Stimulated activated CD4-positive, alpha-beta T cell treated with anti-CD3 and anti-CD28 coated beads, Interleukin-15, amount 100 ng/mL, for 1 hour (primary cell): ENCODE measurements at regions not wholly inside any gene's neighbourhood (a gene's known extent, or its start where the extent isn't known, plus 50 kb on each side); places are given as distances from the start of the nearest gene placed in this dataset.
"Not testable (repeated sequence)": the region's sequence is repeated elsewhere in the genome, so short reads cannot be mapped to it uniquely, and the experiment has no call there.

Experiments used
- DNase-seq, 2 donors: peaks; one replicate each; pipeline ENCODE4 v3.0.0-alpha.2; 2020; ENCODE audit warnings: low read depth in 1 of 2, low spot score in 1 of 2

DNA sequence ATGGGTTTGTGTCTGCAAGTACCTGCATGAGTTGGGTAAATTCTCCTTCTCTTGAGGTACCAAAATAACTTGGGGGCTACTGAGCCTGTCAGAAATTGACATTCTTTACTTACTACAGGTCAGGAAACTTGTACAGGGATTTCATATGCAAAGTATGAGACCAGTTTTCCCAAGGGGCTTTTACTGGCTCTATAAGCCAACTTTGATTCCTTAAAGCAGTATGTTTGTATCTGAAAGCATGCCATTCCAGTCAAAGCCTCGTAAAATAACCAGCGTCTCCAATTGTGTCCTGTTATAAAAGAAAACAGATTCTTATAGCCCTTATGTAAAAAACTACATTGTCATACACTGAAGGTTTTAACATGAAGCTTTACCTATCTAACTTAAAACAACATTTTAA, 90.2 kb downstream of the ZNF467 start:
- no peak for DNase-seq

GRCh38 chr7:149682038-149682437, 91.3 kb downstream of the ZNF467 start:
- DNase-seq, result no peak

GRCh38 chr7:149681274-149681673, 92.1 kb downstream of the ZNF467 start:
- DNase-seq, result no peak

DNA sequence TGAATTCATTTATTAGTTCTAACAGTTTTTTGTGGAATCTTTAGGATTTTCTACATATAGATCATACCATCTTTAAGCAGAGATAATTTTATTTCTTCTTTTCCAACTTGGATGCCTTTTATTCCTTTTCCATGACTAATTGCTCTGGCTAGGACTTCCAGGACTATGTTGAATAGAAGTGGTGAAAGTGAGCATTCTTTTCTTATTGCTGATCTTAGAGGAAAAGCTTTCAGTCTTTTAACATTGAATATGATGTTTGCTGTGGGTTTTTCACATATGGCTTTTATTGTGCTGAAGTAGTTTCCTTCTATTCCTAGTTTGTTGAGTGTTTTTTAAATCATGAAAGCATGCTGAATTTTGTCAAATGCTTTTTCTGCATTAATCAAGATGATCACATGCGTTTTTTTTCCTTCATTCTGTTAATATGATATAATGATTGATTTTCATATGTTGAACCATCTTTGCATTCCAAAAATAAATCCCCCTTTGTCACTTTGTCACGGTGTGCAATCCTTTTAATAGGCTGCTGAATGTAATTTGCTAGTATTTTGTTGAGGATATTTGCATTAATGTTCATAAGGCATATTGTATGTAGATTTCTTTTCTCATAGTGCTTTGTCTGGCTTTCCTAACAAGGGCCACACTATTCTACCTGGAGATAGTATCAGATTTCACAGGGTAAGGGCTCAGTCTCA, 92.9 kb downstream of the ZNF467 start:
- no peak for DNase-seq

GRCh38 chr7:149674728-149675385, 98.5 kb downstream of the ZNF467 start:
- not testable (repeated sequence) for DNase-seq

DNA sequence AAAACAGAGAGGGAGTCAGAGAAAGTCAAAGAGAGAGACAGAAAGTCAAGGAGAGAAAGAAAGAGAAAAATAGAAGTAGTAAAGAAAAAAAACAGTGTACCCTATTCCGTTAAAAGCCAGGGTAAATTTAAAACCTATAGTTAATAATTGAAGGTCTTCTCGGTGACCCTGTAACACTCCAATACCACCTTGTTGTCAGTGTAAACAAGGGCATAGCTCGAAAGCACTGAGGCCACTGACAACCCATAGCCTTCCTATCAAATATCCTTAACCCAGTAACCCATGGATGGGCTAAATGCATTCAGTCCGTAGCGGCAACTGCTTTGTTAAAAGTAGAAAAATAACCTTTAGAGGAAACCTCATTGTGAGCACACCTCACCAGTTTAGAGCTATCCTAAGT, 100.4 kb downstream of the ZNF467 start:
- no peak for DNase-seq

- DNase-seq, result no peak
Observed at GRCh38 chr7:149670288-149670687, 103.1 kb downstream of the ZNF467 start.

DNA sequence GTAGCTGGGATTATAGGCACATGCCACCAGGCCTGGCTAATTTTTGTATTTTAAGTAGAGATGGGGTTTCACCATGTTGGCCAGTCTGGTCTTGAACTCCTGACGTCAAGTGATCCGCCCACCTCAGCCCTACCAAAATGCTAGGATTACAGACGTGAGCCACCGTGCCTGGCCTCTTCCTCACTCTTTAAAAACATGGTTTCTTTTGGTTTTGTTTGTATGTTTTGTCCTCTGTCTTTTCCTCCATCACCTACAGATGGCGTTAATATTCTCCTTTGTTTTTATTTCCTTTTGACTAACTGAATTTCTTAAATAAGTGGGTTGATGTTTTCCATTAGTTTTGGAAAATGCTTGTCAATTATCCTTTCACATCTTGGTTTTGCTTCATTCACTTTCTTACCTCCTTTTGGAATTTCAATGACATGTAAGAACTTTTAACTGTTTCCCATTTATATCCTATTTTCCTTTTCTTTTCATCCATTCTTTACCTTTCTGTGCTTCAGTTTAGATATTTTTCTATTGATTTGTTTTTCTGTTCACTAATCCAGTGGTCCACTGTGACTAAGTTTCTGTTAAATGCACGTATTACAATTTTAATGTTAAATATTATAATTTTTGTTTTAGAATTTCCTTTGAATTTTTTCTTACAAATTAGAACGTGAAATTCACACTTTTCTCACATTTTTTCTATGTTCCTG, 104.1 kb downstream of the ZNF467 start:
- DNase-seq, result no peak

DNA sequence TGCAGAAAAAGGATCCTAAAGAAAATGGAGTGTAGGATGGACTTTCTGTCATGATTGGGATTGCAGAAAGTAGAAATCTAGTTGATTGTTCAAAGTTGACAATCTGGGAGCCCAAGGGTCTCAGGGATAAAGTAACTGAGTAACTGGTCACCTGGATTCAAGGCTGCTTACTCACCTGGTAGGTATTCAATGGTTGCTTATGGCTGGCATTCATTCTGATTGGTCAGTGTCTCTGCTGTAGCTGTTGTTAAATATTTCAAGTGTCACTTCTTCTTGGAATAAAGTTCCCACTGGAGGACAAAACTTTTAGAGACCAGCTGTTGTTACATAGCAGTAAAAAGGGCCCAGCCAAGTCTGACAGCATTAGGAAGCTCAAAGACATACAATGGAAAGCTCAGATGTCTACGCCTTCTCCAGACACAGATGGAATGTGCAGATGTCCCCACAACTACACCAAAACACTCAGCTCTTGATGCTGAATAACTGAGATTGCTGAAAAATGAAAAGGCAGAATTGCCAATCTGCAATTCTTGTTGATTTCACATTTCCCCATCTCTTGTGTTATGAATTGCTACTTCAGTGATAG, 106.9 kb downstream of the ZNF467 start:
- DNase-seq, result no peak

- DNase-seq, result not testable (repeated sequence)
Observed at GRCh38 chr7:149665618-149666017, 107.8 kb downstream of the ZNF467 start.

- DNase-seq, result no peak
Observed at GRCh38 chr7:149664666-149665065, 108.7 kb downstream of the ZNF467 start.

DNA sequence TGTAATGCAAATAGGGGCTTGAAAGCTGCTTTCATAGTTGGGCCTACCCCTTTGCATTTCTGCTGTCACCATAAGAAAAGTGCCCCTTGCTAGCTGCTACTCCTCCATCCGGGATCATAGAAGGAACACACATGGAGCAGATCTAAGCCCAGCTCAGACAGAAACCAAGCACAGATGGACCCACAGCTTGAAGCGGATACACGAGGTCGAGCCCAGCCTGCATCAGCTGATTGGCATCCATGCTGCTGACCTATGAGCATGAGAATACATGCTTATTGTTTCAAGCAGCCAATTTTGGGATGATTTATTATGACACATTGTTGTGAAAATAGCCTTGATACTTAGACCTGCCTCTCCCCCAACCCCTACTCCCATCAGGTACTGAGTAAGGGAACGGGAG, 109.2 kb downstream of the ZNF467 start:
- no peak for DNase-seq

DNA sequence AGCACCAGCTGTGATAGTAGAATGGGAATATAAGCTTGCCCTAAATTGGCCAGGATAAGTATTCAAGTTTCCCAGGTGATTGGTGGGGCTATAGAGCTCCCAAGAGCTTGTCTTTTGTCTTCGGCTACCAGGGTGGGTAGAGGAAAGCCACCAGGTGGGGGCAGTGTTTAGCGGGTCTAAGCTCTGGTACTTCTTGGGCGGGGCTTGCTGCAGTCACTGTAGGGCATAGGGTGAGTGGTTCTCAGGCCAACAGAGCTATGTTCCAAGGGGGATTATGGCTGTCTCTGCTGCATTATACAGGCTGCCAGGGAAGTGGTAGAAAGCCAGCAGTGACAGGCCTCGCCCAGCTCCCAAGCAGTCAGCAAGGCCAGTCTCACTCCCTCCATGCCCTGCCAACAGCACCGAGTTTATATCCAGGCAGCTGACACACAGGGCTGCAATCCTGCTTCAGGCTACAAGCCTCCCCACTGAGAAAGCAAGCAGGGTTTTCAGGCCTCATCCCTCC, 110.7 kb downstream of the ZNF467 start:
- peak; percentile 8 to 39 for DNase-seq

- no peak for DNase-seq
Observed at GRCh38 chr7:149655784-149656183, 117.6 kb downstream of the ZNF467 start.

- no peak for DNase-seq
Observed at GRCh38 chr7:149654588-149654987, 118.8 kb downstream of the ZNF467 start.

DNA sequence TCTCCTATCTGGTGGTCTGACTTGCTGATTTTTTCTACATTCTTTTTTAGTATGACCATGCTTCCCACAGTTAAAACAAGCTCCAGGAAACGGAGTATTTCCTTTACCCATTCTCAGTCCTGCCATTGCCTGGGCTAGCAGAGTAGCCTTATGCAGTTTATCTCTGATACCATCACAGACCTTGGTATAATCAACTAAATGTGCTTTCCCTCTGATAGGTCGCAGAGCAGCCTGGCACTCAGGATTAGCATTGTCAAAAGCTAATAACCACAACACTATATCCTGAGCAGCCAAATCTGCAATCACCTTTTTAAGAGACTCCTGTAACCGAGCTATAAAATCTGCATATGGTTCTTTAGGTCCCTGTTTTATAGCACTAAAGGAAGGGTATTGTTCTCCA, 123.2 kb downstream of the ZNF467 start:
- not testable (repeated sequence) for DNase-seq

DNA sequence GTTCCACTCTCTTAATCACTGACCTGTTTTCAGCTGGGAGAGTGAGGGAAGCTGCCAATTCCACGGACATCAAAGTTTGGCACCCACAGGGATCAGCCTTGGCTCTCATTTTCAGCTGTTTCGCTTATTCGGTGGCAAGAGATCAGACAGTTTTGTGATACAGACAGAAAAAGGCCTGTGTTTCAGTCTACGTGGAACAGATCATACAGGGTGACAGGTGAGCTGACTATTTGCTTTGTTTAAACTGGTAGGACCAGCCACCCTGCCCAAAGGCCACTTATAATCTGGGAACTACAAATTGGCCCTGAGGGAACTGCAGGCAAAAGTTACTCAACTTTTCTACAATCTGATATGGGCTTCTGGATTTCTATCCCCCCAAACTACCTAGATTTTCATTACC, 128.6 kb downstream of the ZNF467 start:
- DNase-seq, result no peak

- DNase-seq, result no peak
Observed at GRCh38 chr7:149642589-149642988, 130.8 kb downstream of the ZNF467 start.

DNA sequence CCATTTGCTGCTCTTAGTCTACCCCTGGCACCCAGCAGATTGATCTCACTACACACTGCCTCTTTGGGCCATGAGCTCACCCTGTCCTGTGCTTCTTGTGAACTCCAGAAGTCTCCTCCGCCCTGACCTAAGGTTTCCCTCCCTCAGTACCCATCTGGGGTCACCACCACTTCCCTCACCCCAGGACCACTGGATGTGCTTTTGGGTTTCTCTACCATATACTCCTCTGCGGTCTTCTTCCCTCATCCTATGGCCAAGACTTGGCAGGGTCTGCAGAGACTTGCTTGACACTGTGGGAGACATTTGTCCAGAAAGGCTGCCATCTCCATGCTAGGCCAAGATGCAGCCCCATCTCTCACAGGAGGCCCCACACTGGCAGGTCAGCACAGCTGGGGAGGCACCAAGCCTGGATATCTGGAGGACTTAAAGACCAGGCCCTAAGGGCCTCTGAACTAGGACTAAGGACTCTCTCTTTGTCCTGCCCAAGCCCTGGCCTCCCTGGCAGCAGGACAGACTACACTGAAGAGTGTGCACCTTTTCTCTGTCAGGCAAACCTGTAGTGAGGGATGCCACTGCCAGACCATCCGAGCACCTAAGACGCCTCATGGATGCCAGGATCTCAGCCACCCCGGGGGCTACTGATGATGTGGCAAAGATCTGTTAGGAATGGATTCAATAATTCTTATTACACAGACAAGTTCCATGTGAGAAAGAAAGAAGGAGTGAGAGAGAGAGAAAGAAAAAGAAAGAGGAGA, 134.6 kb downstream of the ZNF467 start:
- DNase-seq, result no peak

- no peak for DNase-seq
Observed at GRCh38 chr7:149637911-149638565, 135.3 kb downstream of the ZNF467 start.
